GM18519 (cell line): ENCODE measurements at regions not wholly inside any gene's neighbourhood (a gene's known extent, or its start where the extent isn't known, plus 50 kb on each side); places are given as distances from the start of the nearest gene placed in this dataset.
A peak's percentile ranks its signal among the peaks of the same experiment; 100 is the strongest.

Source experiments
- ATAC-seq: cut with Tn5 transposase; IDR thresholded peaks from one replicate; pipeline ENCODE4 v1.9.1; 2021; ENCODE audit warnings: mild to moderate bottlenecking, moderate library complexity; ENCODE audit not compliant: unreplicated experiment, low FRiP score

DNA sequence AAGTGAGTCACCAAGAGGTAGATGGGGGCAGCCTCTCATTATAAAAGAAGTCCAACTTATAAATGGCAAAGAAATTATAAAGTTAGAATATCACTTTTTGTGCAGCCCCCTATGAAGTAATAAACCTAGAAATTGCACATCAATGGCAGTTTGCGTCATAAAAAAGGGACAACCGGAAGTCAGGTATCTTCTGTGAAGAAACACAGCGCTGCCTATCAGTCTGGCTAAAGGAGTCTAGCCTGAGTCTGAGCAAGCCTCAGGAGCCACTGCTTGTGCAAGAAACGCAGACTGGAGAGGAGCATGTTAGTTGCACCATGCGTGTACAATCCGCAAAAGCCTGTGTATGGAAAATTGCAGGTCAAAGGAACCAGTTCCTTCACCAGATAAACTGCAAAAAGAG is 178.4 kb downstream of the ARRDC4 start:
- ATAC-seq = no peak

DNA sequence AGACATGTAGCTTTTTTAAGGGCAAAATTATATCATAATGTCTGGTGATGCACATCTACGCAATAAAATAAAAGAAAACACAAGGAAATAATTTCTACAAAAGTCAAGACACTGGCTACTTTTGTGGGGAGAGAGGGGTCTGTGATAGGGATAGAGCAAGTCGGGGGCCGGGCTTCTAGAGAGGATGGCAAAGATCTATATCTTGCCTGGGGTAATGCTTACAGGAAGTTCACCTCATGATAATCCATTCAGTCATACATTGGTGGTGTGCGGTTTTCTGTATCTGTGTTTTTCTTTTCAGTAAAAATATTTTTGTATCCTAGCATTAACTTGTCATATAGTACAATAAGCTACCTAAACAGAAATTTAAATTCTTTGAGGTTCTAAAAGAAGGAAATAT is 178.8 kb downstream of the ARRDC4 start:
- no peak for ATAC-seq

DNA sequence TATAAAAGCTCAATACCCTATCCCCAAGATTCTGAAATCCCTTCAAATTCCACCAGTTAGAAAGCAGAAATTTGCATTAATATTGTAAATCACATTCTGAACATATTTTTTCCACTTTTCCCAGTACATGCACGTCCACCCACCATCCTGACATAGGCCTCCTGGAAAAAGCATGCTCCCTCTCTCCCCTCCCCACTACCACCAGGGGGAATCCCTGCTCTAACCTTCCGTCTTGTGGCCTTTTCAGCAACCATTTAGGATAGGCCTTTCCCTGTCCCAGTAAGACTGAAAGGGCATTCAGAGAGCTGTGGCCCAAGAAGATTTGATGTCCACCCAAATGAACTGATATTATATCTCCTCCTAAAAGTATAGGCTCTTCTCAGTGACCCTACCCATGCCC is 182.1 kb downstream of the ARRDC4 start:
- no peak for ATAC-seq

DNA sequence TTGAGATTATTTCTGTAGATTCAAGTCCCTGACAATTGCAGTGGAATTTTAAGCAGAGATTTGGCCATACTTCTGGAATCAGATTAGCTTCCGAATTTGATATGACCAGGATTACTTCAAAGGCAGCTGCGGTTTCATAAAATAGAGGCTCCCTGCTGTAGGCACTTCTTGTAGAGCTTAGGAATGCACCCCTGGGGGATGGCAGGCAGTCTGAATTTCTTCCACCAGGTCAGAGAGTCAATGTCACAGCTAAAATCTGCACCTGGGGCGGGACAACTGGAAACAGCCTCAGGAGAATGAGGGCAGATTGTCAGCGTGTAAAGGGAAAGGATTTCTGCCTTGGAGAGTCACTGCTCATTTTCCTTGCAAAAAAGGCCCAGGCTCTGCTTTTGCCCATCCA is 182.6 kb downstream of the ARRDC4 start:
- no peak for ATAC-seq

DNA sequence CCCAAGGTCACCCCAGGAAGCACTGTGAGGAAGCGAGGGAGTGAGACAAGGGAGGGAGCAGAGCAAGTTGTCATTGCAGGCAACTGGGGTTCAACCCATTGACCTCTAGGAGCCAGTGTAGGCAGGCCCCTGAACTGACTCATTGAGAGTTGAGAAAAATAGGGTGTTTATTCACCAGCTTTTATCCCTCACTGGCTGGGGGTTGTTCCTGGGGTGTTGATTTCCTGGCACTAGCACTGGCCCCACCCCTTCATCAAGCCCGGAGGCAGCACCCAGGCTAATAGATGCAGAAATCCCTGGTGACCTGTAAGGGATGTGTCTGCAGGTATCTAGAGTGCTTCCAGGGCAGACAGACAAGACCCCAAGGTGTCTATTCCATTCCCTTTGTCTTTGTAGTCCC is 183.9 kb downstream of the ARRDC4 start:
- ATAC-seq = no peak

DNA sequence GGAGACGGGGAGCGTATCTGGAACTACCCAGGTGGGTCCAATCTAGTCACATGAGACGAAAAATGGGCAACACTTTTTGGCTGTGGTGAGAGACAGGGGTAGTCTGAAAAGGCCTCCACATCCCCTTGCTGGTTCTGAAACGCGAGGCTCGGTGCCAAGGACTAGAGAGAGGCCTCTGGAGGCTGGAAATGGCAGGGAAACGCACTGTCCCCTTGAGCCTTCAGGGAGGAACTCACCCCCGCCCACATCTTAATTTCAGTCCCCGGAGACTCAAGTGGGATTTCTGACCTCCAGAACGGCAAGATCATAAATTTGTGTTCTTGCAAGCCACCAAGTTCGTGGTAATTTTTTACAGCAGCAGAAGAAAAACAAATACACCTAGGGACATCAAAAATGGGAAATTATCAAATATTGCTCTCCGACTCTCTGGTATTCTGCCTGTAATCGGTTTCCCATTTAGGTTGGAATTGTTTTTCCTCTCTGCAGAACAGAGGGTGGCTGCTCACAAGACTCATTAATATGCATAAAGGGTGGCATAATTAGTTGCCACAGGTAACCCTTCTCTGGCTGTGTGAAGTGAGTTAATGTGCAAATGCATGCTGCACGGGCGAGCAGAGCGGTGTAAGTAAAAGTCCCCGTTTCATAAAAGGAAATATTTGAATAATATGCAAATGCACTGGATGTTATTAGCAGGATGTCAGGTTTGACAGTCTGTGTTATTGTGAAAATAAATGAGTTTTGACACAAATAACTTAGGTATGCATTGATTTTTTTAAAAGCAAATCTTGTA is 185.7 kb downstream of the ARRDC4 start:
- no peak for ATAC-seq

DNA sequence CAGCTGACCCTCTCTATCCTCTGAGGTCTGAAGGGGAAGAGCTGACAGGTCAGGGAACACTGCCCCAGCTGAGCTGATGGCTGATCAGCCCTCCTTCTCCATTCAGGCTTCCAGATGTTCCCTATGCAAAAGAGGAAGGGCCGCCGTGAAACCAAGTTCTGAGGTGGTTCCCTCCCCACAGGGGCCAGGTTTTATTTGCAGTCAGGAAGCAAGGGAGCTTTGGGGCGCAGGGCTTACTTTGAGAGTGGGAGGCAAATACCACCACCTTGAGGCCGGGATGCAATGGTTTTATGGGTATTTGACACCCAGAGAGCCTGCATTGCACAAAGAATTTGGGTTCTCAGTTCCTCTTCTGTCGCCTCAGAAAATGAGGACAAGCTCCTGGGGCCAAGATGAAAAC is 186.9 kb downstream of the ARRDC4 start:
- no peak for ATAC-seq

DNA sequence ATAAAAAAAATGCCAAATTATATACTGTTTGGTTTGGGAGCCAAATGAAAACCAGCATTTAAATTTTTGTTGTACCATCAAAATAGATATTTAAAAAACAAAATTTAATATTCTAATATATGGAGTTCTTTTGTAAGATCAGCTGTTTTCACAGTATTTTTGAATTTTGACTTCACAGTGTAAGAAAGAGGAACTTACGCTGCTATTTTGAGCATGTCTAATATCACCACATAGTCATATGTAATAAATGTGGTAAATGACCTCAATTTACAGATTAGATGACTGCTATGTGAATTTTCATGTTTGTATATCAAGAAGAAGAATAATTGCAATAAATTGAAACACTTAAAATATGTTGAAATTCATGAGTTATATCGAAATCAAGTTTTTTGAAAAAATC is 189.6 kb downstream of the ARRDC4 start:
- ATAC-seq = no peak

DNA sequence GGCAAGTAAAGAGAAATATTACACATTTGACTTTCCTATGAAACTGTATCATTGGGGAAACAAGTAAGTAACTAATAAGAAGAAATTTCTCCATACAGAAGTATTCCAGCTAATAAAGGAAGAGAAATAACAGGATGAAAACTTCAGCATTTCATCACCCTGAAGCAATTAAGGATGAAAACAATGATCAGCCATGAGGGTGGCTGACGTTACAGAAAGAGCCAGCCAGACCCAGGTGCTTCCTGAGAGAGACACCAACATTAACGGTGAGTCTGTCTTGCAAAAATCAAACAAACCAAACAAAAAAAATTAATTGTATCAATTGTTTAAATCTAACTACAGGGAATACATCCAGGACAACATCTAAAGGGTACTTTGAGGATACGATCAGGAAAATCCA is 190.0 kb downstream of the ARRDC4 start:
- ATAC-seq = no peak

DNA sequence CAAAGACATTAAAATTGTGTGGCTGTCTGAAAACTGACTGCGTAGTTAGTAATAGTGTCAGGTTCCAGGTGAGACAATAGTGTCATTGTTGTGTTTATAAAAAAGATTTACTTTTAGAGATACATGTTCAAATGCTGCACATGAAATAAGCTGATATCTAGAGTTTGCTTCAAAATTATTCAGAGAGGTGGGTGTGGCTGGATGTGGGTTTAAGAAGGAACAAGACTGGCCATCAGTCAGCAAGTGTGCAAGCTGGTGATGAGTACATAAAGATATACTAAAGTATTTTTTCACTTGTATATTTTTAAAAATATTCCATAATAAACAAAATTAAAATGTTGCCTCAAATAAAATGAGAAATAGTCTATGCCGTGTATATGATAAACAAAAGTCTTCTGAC is 190.6 kb downstream of the ARRDC4 start:
- no peak for ATAC-seq

DNA sequence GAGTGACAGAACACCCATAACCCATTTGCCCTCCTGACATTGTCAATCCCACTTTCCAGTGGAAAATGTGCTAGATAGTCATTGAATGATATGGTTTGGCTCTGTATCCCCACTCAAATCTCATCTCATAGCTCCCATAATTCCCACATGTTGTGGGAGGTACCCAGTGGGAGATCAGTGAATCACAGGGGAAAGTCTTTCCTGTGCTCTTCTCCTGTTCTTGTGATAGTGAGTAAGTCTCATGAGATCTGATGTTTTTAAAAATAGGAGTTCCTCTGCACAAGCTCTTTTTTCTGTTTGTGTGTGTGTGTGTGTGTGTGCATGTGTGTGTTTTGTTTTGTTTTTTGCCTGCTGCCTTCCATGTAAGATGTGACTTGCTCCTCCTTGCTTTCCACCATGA is 191.7 kb downstream of the ARRDC4 start:
- ATAC-seq = no peak

DNA sequence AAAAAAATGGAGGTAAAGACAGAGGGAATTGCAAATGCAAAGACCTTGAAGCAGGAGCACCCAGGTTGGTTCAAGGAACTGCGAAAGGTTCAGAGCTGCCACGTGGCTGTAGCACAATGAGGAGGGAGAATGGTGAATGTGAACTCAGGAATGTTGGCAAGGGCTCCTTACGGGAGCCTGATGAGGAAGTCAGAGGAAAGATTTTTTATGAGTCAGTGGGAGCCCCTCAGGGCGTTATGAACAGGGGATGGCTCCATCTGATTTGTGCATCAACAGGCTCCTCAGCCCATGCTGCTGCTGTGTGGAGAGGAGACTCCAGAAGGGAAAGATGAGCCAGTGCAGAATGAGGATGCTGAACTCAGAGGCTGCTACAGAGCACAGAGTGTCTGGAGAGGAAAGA is 194.4 kb downstream of the ARRDC4 start:
- ATAC-seq = no peak

DNA sequence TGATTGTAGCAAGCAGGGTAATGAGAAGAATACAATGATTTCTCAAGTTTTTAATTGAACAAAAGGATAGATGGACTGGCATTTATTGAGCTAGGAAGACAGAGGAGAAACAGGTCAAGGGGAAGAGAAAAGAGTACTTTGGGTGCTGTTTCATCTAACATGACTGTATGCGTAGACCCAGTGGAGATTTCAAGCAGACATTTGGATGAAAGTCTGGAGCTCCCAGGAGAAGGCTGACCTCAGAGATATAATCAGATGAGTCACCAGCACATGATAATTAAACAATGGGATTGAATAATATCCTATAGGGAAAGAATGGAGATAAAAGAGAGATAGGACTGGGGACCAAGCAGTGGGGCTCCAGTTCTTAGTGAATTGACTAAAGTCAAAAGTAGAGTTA is 194.9 kb downstream of the ARRDC4 start:
- ATAC-seq = no peak

DNA sequence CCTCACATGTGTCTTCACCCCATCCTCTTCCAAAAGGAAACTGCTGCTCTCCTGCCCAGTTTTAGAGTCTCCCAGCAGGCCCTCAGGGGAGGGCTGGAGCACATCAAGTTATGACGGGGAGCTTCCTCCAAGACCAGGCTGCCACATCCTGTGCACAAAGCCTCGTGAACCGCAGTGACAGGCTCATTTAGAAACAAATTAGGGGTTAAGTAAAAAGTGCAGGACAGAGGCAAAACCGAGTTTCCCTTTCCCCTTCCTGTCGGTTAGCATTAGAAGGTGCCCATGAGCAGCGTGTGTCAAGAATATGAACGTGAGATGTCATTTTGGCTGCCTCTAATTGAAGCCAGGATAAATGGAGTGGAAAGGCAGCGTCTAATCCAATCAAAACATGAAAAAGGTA is 199.7 kb downstream of the ARRDC4 start:
- peak; percentile 97 for ATAC-seq

DNA sequence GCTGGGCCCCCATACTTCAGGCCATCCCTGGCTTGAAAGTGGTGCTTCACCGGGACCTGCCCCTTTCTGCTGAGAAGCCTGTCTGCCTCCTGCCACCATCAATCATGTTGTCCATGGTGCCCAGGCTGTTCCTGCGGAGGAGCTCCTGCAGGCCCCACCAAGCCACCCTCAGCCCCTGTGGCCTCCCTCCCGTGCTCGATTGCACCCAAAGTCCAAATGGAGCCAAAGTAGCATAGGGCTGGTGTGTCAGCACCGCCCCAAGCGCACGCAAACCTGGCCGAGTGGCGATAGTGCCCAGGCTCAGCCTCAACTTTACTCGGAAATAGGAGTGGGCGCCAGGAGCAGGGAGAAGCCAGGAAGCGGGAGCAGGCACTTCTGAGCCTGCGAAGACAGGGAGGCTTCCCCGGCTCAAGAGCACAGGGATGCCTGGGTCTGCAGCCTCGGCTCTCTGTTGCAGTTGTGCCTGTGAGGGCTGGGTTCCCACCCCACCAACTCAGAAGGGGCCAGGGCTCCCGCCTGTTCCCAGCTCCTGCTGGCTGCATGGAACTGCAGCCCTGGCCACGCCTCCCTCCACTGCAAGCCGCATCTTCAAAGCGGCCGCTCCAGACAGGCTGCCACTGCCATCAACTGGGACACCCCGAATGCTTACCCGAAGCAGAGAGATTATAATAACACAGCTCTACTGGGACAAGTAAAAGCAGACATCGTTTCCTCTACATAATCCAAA is 203.0 kb downstream of the ARRDC4 start:
- ATAC-seq = no peak

DNA sequence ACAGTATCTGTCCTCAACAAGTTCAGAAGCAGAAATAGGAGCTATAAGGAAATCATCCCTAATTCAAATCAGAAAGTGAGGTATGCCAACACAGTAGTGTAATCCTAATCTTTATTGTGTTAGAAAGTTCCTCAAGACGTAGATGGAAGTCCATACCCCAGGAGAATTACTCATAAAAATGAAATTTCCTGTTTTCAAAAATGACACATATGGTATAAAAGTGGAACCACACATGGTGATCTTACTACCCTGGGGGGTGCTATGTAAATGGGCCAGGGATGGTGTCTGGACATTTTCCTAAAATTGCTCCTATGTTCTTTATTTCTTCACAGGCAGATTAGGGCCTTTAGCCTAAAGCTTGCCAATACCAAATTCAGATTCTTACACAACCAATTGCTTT is 204.1 kb downstream of the ARRDC4 start:
- ATAC-seq = no peak

DNA sequence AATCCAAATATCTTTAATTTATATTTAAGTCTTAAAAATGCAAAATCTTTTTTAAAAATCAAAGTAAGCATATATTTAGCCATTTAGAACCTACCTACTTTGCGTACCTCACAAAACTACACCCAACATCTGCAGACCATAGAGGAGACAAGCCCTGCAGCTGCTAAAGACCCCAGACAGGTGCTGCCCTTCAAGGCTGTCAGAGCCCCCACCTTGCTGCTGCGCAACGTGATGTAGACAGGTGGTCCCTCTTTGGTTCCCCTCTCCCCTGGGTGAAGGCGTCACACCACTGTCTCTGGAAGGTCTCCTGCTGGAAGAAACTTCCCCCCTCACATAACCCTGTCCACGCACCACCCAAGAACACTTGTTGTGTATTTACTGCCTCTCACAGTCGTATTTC is 204.5 kb downstream of the ARRDC4 start:
- ATAC-seq = no peak

DNA sequence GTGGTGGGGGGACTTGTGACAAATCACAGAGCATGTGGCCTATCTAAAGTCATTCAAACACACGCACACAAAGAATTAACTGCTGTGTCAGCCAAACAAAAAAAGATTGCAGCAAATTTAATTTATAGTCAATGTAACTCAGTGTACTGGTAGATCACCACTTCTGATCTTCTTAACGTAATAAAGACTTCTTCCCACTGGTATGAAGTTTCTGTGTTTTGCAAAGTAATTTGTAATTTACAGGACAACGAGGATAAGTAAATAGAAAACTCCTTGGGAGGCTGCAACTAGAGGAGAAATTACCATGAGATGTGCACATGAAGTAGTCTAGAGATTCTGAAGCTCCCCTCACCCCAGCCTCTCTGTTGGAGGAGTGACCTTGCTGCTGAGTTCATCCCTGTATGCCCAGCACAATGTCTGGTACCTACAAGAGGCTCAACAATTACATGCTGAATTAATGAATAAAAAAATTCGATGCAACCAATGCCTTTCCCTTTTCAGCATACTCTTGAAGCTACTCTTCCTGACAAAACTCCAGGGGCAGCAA is 207.3 kb downstream of the ARRDC4 start:
- no peak for ATAC-seq

DNA sequence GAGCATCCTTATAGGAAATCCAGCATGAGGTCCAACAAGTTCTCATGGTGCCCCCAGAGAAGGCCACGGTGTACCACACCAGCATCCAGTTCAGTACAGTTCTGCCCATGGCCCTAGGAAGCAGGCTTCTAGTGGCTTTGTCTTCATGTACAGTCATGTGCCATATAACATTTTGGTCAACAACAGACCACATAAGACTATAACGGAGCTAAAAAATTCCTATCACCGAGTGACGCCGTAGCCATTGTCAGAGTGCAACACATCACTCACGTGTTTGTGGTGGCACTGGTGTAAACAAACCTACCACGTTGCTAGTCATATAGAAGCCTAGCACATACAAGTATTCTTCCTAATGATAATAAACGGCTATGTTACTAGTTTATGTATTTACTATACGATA is 209.0 kb downstream of the ARRDC4 start:
- no peak for ATAC-seq

DNA sequence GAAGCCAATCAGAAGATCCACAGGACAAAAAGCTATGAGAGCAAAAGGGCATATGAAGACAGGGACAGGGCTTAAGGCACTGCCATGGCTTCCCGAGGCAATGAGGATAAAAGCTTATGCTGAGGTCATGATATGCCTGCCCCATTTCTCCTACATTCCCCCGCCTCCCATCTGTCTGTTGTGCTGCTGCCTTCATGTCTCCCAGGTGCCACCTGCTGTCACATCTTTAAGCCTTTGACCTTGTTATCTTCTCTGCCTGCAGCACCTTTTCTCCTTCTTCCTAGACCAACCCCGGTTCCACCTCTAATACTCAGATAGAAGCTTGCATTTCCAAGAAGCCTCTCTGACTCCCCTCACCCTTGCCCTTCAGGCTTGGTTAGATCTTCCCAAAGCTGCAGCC is 213.8 kb downstream of the ARRDC4 start:
- ATAC-seq = no peak

DNA sequence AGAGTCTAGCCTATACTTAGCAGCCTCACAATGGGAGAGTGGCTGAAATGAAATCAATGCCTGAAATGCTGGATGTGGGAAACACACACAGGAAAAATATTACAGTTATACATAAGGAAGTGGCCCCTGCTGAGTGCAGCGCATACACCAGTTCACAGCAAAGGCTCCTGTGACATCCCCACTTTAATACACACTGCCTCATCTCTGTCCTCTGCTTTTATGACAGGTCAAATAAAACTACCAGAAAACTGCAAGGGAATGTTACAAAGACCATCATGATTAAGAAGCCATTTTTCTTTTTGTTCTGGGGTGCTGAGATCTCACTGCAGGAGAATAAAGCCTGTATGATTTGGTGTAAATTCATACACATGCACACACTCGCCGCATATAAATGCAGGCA is 214.3 kb downstream of the ARRDC4 start:
- no peak for ATAC-seq
